ENCODE measurements at regions not wholly inside any gene's neighbourhood (a gene's known extent, or its start where the extent isn't known, plus 50 kb on each side); places are given as distances from the start of the nearest gene placed in this dataset.

- no peak for DNase-seq (ENCODE audit: low spot score)
Observed at GRCh38 chr1:221104596-221104995, 225.4 kb downstream of the HLX start.

GRCh38 chr1:221105578-221105977, 226.3 kb downstream of the HLX start:
- no peak for DNase-seq (ENCODE audit: low spot score)

- no peak for DNase-seq (ENCODE audit: low spot score)
Observed at GRCh38 chr1:221106616-221107015, 227.4 kb downstream of the HLX start.

GRCh38 chr1:221109930-221110329, 230.7 kb downstream of the HLX start:
- no peak for DNase-seq (ENCODE audit: low spot score)

- DNase-seq (ENCODE audit: low spot score), result no peak
Observed at GRCh38 chr1:221117133-221117532, 237.9 kb downstream of the HLX start.

- no peak for DNase-seq (ENCODE audit: low spot score)
Observed at GRCh38 chr1:221117548-221117951, 238.3 kb downstream of the HLX start.

- no peak for DNase-seq (ENCODE audit: low spot score)
Observed at GRCh38 chr1:221118176-221118937, 239.1 kb downstream of the HLX start.

GRCh38 chr1:221118938-221119320, 239.7 kb downstream of the HLX start:
- DNase-seq (ENCODE audit: low spot score), result no peak

- no peak for DNase-seq (ENCODE audit: low spot score)
Observed at GRCh38 chr1:221122501-221122900, 243.3 kb downstream of the HLX start.

- no peak for DNase-seq (ENCODE audit: low spot score)
Observed at GRCh38 chr1:221125976-221126375, 246.7 kb downstream of the HLX start.

GRCh38 chr1:221137666-221138065, 258.4 kb downstream of the HLX start:
- no peak for DNase-seq (ENCODE audit: low spot score)

GRCh38 chr1:221138516-221138915, 259.3 kb downstream of the HLX start:
- no peak for DNase-seq (ENCODE audit: low spot score)

GRCh38 chr1:221139991-221140390, 260.7 kb downstream of the HLX start:
- no peak for DNase-seq (ENCODE audit: low spot score)

GRCh38 chr1:221141096-221141495, 261.9 kb downstream of the HLX start:
- no peak for DNase-seq (ENCODE audit: low spot score)

- DNase-seq (ENCODE audit: low spot score), result no peak
Observed at GRCh38 chr1:221141606-221142285, 262.5 kb downstream of the HLX start.

- DNase-seq (ENCODE audit: low spot score), result no peak
Observed at GRCh38 chr1:221148660-221149059, 269.4 kb downstream of the HLX start.

GRCh38 chr1:221149111-221149510, 269.9 kb downstream of the HLX start:
- no peak for DNase-seq (ENCODE audit: low spot score)

- DNase-seq (ENCODE audit: low spot score), result no peak
Observed at GRCh38 chr1:221149555-221150075, 270.4 kb downstream of the HLX start.

GRCh38 chr1:221150996-221151395, 271.8 kb downstream of the HLX start:
- DNase-seq (ENCODE audit: low spot score), result no peak

- DNase-seq (ENCODE audit: low spot score), result no peak
Observed at GRCh38 chr1:221154932-221155331, 275.7 kb downstream of the HLX start.

- DNase-seq (ENCODE audit: low spot score), result no peak
Observed at GRCh38 chr1:221157026-221157761, 278.0 kb downstream of the HLX start.

- DNase-seq (ENCODE audit: low spot score), result no peak
Observed at GRCh38 chr1:221159608-221160007, 280.4 kb downstream of the HLX start.

- no peak for DNase-seq (ENCODE audit: low spot score)
Observed at GRCh38 chr1:221161571-221162041, 282.4 kb downstream of the HLX start.
